Caco-2 (cell line): ENCODE measurements at regions not wholly inside any gene's neighbourhood (a gene's known extent, or its start where the extent isn't known, plus 50 kb on each side); places are given as distances from the start of the nearest gene placed in this dataset.

Experiments used
- BruUV-seq: library from RNA; stranded (reverse); fragments of 400-500 nt; replicated peaks from 2 replicates; lab custom pipeline; 2021; lab: Mats Ljungman, UMichigan
- CTCF ChIA-PET: fragments of 300-600 bp; sonication (Branson Sonifier 250); formaldehyde crosslinking; loops from one replicate; lab custom pipeline; 2022; ENCODE audit warnings: antibody characterized with exemption; lab: Charles Lee
- POLR2A ChIA-PET: fragments of 300-600 bp; sonication (Branson Sonifier 250); formaldehyde crosslinking; loops from one replicate; lab custom pipeline; 2022; ENCODE audit warnings: antibody characterized with exemption; lab: Charles Lee
- DNase-seq, 2 experiments: peaks; one replicate each; pipeline versions ENCODE4 v3.0.0 to v3.0.0-alpha.2; 2020 to 2022
- H3K27me3 ChIP-seq: replicated peaks from 2 replicates; pipeline ENCODE4 v1.6.0; 2011; ENCODE audit warnings: low read length; ENCODE audit not compliant: control insufficient read depth, insufficient read depth
- H3K36me3 ChIP-seq: 2 replicates; pipeline ENCODE4 v1.5.1; 2011; ENCODE audit warnings: low read length; ENCODE audit not compliant: control insufficient read depth, insufficient read depth
- H3K4me1 ChIP-seq: fragments of 250-450 bp; sonication (Bioruptor Pico); 2 replicates; pipeline ENCODE4 v1.5.1; 2020; ENCODE audit warnings: mild to moderate bottlenecking
- H3K4me3 ChIP-seq: 2 replicates; pipeline ENCODE4 v1.5.1; 2011; ENCODE audit warnings: low read depth, mild to moderate bottlenecking, control low read depth, low read length
- H3K9me3 ChIP-seq: fragments of 250-450 bp; sonication (Bioruptor Pico); 2 replicates; pipeline ENCODE4 v1.5.1; 2020; ENCODE audit warnings: mild to moderate bottlenecking, moderate library complexity
- H3K27ac Mint-ChIP-seq: one replicate; pipeline ENCODE4 v1.8.0; 2022; ENCODE audit warnings: mixed read lengths; ENCODE audit not compliant: unreplicated experiment
- H3K27me3 Mint-ChIP-seq: one replicate; pipeline ENCODE4 v1.8.0; 2022; ENCODE audit warnings: mixed read lengths; ENCODE audit not compliant: insufficient read depth, unreplicated experiment
- H3K36me3 Mint-ChIP-seq: one replicate; pipeline ENCODE4 v1.8.0; 2022; ENCODE audit warnings: mild to moderate bottlenecking, mixed read lengths; ENCODE audit not compliant: insufficient read depth, unreplicated experiment
- H3K4me1 Mint-ChIP-seq: one replicate; pipeline ENCODE4 v1.8.0; 2022; ENCODE audit warnings: low read depth, mixed read lengths; ENCODE audit not compliant: unreplicated experiment
- H3K4me3 Mint-ChIP-seq: one replicate; pipeline ENCODE4 v1.8.0; 2022; ENCODE audit warnings: mild to moderate bottlenecking, moderate library complexity, mixed read lengths; ENCODE audit not compliant: unreplicated experiment
- H3K9me3 Mint-ChIP-seq: one replicate; pipeline ENCODE4 v1.8.0; 2022; ENCODE audit warnings: mixed read lengths; ENCODE audit not compliant: unreplicated experiment
- intact Hi-C: fragments of 100-400 bp; cut with micrococcal nuclease; formaldehyde crosslinking; loops from one replicate; pipeline ENCODE4 v1.10.0; 2022; ENCODE audit not compliant: unreplicated experiment
- TF ChIP-seq, protein P1 (sequence below), 2 experiments: fragments of 200-600 bp in 1 of 2; IDR thresholded peaks; 1 replicate in 1 of 2; 2 replicates in 1 of 2; pipeline versions ENCODE4 v1.5.1 to v1.8.0; 2011 to 2022; ENCODE audit warnings: antibody characterized with exemption in 1 of 2, control low read depth in 1 of 2, inconsistent platforms in 1 of 2, low read depth in 1 of 2, low read length in 1 of 2, mild to moderate bottlenecking in 1 of 2, moderate library complexity in 1 of 2; ENCODE audit not compliant: insufficient read depth in 1 of 2, severe bottlenecking in 1 of 2, unreplicated experiment in 1 of 2

DNA sequence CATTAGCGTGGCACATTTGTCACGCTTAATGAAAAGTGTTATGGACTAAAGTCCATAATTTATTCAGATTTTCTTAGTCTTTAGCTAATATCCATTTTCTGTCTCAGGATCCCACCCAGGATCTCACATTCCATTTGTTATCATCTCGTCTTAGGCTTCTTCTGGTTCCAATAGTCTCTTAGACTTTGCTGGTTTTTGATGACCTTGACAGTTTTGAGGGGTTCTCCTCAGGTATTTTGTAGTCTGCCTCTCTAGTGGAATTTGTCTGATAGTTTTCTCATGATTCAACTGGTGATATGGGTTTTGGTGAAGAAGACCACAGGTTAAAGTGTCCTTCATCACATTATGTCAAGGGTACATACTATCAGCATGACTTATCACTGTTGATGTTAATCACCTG, 66.0 kb upstream of the GPR26 start:
- H3K27me3 ChIP-seq = no peaks in the 10 kb centered on the region
- Mint-ChIP-seq H3K27me3 (peaks cover 12% of the 10 kb centered on the region), H3K36me3 (no peaks in the 10 kb centered on the region), H3K27ac (no peak overlapping the region), H3K9me3 (no peaks in the 10 kb centered on the region), H3K4me1 (no peaks in the 10 kb centered on the region), H3K4me3 (no peak overlapping the region)
- no peaks in the 10 kb centered on the region for H3K9me3 ChIP-seq
- H3K4me3 ChIP-seq = no peak overlapping the region
- ChIA-PET CTCF (no interaction called here), POLR2A (no interaction called here)
- BruUV-seq = no TSS peak
- no peaks in the 10 kb centered on the region for H3K36me3 ChIP-seq
- DNase-seq = no peak
- TF ChIP-seq, protein P1, sequence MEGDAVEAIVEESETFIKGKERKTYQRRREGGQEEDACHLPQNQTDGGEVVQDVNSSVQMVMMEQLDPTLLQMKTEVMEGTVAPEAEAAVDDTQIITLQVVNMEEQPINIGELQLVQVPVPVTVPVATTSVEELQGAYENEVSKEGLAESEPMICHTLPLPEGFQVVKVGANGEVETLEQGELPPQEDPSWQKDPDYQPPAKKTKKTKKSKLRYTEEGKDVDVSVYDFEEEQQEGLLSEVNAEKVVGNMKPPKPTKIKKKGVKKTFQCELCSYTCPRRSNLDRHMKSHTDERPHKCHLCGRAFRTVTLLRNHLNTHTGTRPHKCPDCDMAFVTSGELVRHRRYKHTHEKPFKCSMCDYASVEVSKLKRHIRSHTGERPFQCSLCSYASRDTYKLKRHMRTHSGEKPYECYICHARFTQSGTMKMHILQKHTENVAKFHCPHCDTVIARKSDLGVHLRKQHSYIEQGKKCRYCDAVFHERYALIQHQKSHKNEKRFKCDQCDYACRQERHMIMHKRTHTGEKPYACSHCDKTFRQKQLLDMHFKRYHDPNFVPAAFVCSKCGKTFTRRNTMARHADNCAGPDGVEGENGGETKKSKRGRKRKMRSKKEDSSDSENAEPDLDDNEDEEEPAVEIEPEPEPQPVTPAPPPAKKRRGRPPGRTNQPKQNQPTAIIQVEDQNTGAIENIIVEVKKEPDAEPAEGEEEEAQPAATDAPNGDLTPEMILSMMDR (IDR thresholded peaks at IDR 0.05; ENCODE audit: insufficient read depth in 1 of 2, low read depth in 1 of 2, low read length in 1 of 2, severe bottlenecking in 1 of 2, unreplicated experiment in 1 of 2) = no peak
- no peaks in the 10 kb centered on the region for H3K4me1 ChIP-seq
- intact Hi-C loops = no loop called here

DNA sequence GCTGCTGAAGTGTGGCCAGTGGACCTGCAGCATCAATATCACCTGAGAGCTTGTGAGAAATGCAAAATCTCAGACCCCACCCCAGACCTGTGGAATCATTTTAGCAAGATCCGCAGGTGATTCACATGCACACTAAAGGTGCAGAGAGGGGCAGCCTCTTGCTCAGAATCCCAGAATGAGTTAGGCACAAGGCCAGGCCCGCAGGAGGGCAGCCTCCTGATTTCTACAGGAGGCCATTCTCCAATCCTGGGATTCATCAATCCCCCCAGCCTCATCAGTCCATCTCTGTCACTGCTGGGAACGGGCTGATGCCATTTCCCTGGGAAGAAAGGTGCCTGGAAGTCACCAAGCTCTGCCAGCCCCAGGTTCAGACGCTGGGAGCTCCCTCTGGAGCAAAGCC, 63.0 kb upstream of the GPR26 start:
- Mint-ChIP-seq H3K36me3 (no peaks in the 10 kb centered on the region), H3K4me3 (no peak overlapping the region), H3K9me3 (no peaks in the 10 kb centered on the region), H3K27me3 (peaks cover 22% of the 10 kb centered on the region), H3K4me1 (no peaks in the 10 kb centered on the region), H3K27ac (no peak overlapping the region)
- H3K4me1 ChIP-seq = no peaks in the 10 kb centered on the region
- no TSS peak for BruUV-seq
- H3K36me3 ChIP-seq = no peaks in the 10 kb centered on the region
- TF ChIP-seq, protein P1 (IDR thresholded peaks at IDR 0.05; ENCODE audit: insufficient read depth in 1 of 2, low read depth in 1 of 2, low read length in 1 of 2, severe bottlenecking in 1 of 2, unreplicated experiment in 1 of 2) = no peak
- intact Hi-C loops = no loop called here
- no peaks in the 10 kb centered on the region for H3K27me3 ChIP-seq
- H3K4me3 ChIP-seq = no peak overlapping the region
- ChIA-PET CTCF (no interaction called here), POLR2A (no interaction called here)
- H3K9me3 ChIP-seq = no peaks in the 10 kb centered on the region
- DNase-seq = no peak

DNA sequence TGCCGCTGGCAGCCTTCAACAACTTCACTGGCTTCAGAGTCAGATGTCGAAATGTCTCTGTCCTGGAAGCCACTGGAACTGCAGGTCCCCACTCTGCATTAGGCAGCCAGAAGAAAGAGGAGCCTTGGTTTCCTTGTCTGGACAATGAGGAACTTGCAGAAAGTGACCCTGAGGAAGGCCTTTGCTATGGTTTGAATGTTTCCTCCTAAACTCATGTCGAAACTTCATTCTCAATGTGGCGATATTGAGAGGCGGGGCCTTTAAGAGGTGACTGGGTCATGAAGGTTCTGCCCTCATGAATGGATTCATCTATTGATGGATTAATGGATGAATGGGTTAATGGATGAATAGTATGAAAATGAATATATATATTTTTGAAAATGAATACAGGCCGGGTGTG, 61.6 kb upstream of the GPR26 start:
- Mint-ChIP-seq H3K4me3 (no peak overlapping the region), H3K36me3 (no peaks in the 10 kb centered on the region), H3K27me3 (peaks cover 19% of the 10 kb centered on the region), H3K9me3 (no peaks in the 10 kb centered on the region), H3K4me1 (no peaks in the 10 kb centered on the region), H3K27ac (no peak overlapping the region)
- CTCF ChIA-PET = no interaction called here
- POLR2A ChIA-PET = no interaction called here
- intact Hi-C loops = no loop called here
- Histone ChIP-seq H3K4me1 (no peaks in the 10 kb centered on the region), H3K27me3 (no peaks in the 10 kb centered on the region; the same call in 1 of the 2 replicates), H3K36me3 (no peaks in the 10 kb centered on the region), H3K4me3 (no peak overlapping the region), H3K9me3 (no peaks in the 10 kb centered on the region)
- TF ChIP-seq, protein P1 (IDR thresholded peaks at IDR 0.05; ENCODE audit: insufficient read depth in 1 of 2, low read depth in 1 of 2, low read length in 1 of 2, severe bottlenecking in 1 of 2, unreplicated experiment in 1 of 2) = no peak
- DNase-seq = no peak
- no TSS peak for BruUV-seq
